Effector memory CD4-positive, alpha-beta T cell (primary cell): ENCODE measurements at regions not wholly inside any gene's neighbourhood (a gene's known extent, or its start where the extent isn't known, plus 50 kb on each side); places are given as distances from the start of the nearest gene placed in this dataset.

ENCODE experiments used
- DNase-seq, 3 donors: peaks; one replicate each; pipeline ENCODE4 v3.0.0-alpha.2; 2020
- H3K27ac ChIP-seq: 2 replicates; pipeline ENCODE4 v1.7.0; 2013; ENCODE audit warnings: mild to moderate bottlenecking, low read length, moderate library complexity; ENCODE audit not compliant: insufficient read depth, poor library complexity, severe bottlenecking
- H3K27me3 ChIP-seq: replicated peaks from 2 replicates; pipeline ENCODE4 v1.7.0; 2013; ENCODE audit warnings: mild to moderate bottlenecking, low read length; ENCODE audit not compliant: insufficient read depth, control insufficient read depth, poor library complexity, severe bottlenecking
- H3K36me3 ChIP-seq: 2 replicates; pipeline ENCODE4 v1.7.0; 2013; ENCODE audit warnings: mild to moderate bottlenecking, low read length, moderate library complexity; ENCODE audit not compliant: control insufficient read depth, insufficient read depth
- H3K4me1 ChIP-seq: 2 replicates; pipeline ENCODE4 v1.7.0; 2013; ENCODE audit warnings: low read length, mild to moderate bottlenecking; ENCODE audit not compliant: control insufficient read depth, insufficient read depth, poor library complexity, severe bottlenecking
- H3K4me3 ChIP-seq: 2 replicates; pipeline ENCODE4 v1.7.0; 2013; ENCODE audit warnings: low read length, low read depth, mild to moderate bottlenecking; ENCODE audit not compliant: insufficient read depth, poor library complexity, severe bottlenecking
- H3K9me3 ChIP-seq: 2 replicates; pipeline ENCODE4 v1.7.0; 2013; ENCODE audit warnings: mild to moderate bottlenecking, low read length, moderate library complexity; ENCODE audit not compliant: control insufficient read depth

DNA sequence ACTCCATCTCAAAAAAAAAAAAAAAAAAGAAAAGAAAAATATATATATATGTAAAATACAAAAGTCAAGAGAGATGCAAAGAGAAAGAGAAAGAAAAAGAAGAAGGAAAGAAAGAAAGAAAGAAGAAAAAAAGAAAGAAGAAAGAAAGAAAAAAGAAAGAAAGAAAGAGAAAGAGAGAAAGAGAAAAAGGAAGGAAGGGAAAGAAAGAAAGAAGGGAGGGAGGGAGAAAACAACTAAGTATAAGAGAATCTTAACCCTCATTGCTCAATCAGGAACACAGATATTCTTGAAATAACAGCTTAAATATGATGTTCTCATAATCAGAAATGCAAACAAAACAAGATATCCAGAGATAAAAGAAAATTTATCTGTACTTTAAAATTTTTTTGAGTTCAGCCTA lies 54.4 kb upstream of the MARCKS start:
- H3K36me3 ChIP-seq: no peaks in the 10 kb centered on the region
- H3K27me3 ChIP-seq: no peaks in the 10 kb centered on the region
- no peak for DNase-seq
- no peaks in the 10 kb centered on the region for H3K9me3 ChIP-seq
- no peak overlapping the region for H3K4me3 ChIP-seq
- H3K27ac ChIP-seq: no peak overlapping the region
- H3K4me1 ChIP-seq: no peaks in the 10 kb centered on the region

DNA sequence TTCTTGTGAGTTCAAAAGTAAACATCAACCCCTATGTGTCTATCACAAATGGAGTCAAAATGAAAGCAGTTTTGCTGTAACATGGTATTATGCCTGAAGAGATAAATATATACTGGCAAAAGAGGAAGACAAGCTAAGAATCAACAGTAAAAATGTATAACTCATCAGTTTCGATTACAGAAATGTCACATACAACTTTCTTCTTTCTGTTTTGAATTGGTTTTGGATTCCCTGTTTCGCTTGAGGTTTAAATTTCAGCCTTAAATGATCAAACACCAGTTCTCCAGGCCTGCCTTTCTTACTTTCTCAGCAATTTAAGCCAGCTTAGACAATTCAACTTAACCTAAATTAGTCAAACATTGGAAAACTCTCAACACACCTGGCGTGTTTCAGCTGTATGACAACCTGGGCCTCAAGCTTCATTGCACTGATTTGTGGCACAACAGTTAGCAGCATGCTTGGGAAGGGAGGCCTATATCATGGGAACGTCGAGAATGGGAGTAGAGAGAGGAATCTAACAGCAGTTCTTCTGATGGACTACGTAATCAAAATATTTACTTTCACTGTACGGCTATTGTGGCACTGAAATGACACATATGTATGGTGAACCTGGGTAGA lies 51.9 kb upstream of the MARCKS start:
- no peak overlapping the region for H3K27ac ChIP-seq
- no peak for DNase-seq
- H3K27me3 ChIP-seq: no peaks in the 10 kb centered on the region
- no peak overlapping the region for H3K4me3 ChIP-seq
- no peaks in the 10 kb centered on the region for H3K9me3 ChIP-seq
- H3K4me1 ChIP-seq: no peaks in the 10 kb centered on the region
- no peaks in the 10 kb centered on the region for H3K36me3 ChIP-seq

DNA sequence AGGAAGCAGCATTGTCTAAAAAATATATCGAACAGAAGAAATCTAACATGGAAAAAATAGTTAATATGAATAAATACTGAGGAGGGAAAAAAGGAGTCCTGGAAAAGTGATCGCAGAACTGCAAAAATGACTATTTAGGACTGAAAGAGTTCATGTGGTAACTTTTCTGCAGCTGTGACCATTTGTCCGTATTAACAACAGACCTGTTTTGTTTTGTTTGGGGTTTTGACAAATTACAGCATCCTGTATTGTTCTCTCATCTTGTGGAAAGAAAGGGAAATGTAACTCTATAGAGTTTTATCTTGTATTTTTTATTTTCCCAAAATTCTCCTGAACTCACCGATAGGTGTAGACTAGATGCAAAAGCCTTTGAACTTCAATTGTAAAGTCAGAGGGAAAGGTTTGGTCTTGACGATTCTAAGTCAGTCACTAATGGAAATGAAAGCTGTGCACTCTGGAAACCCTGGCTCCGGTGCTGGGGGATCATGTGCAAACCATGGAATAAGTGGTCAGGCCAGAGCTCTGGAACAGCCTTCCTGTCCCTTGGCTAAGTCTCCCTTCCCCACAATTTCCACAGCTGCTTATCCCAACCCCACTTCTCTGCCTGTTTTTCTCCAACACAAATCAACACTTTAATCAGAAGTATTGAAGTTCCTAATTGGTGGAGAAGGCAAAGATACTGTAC lies 51.2 kb upstream of the MARCKS start:
- no peaks in the 10 kb centered on the region for H3K27me3 ChIP-seq
- H3K4me3 ChIP-seq: no peak overlapping the region
- no peak overlapping the region for H3K27ac ChIP-seq
- H3K9me3 ChIP-seq: no peaks in the 10 kb centered on the region
- no peaks in the 10 kb centered on the region for H3K36me3 ChIP-seq
- no peaks in the 10 kb centered on the region for H3K4me1 ChIP-seq
- DNase-seq: no peak
